ENCODE measurements at regions not wholly inside any gene's neighbourhood (a gene's known extent, or its start where the extent isn't known, plus 50 kb on each side); places are given as distances from the start of the nearest gene placed in this dataset.

- no peak overlapping the region for H3K27ac ChIP-seq (ENCODE audit: low read length)
- ChIA-PET CTCF (no interaction called here), POLR2A (no interaction called here)
- BruUV-seq (replicated peaks) = no TSS peak
- intact Hi-C loops (cut with micrococcal nuclease; ENCODE audit: unreplicated experiment) = no loop called here
- in situ Hi-C loops (cut with HindIII; ENCODE audit: low pct_unique_long_range_greater_than_20kb, low sequenced_read_pairs) = no loop called here
- no peaks in the 10 kb centered on the region for H3K36me3 ChIP-seq (ENCODE audit: control insufficient read depth, insufficient read depth, low read length)
- H3K9me3 ChIP-seq (ENCODE audit: control insufficient read depth, insufficient read depth, low read depth, low read length) = no peaks in the 10 kb centered on the region
- no peak overlapping the region for H3K4me3 ChIP-seq (ENCODE audit: low read depth in 2 of 2, low read length in 2 of 2)
- H3K4me1 ChIP-seq (ENCODE audit: control insufficient read depth, insufficient read depth, low read length) = no peaks in the 10 kb centered on the region
- peaks cover 2% of the 10 kb centered on the region; the same call in 1 of the 2 replicates for H3K27me3 ChIP-seq (ENCODE audit: control insufficient read depth, insufficient read depth, low read length)
- no peak for ATAC-seq
- no peak for DNase-seq (ENCODE audit: low read depth, low spot score)
- TF ChIP-seq POLR2AphosphoS5 (IDR thresholded peaks at IDR 0.05; ENCODE audit: low read depth, low read length) (no peak), SIN3A (IDR thresholded peaks at IDR 0.05; ENCODE audit: borderline replicate concordance, insufficient read depth, low read depth, low read length) (no peak), REST (IDR thresholded peaks at IDR 0.05; ENCODE audit: insufficient read depth in 1 of 2, low read depth in 2 of 2, low read length in 1 of 2) (no peak), CTCF (IDR thresholded peaks at IDR 0.05) (no peak)
These were observed 62.3 kb upstream of the RCOR3 start for GRCh38 chr1:211196880-211197279.

GRCh38 chr1:211194826-211195225 lies 60.9 kb upstream of the KCNH1 start:
- DNase-seq (ENCODE audit: low read depth, low spot score) (no peak), ATAC-seq (no peak)
- H3K27ac ChIP-seq (ENCODE audit: low read length) = no peak overlapping the region
- H3K4me1 ChIP-seq (ENCODE audit: control insufficient read depth, insufficient read depth, low read length) = no peaks in the 10 kb centered on the region
- intact Hi-C loops (cut with micrococcal nuclease; ENCODE audit: unreplicated experiment) = no loop called here
- H3K9me3 ChIP-seq (ENCODE audit: control insufficient read depth, insufficient read depth, low read depth, low read length) = no peaks in the 10 kb centered on the region
- in situ Hi-C loops (cut with HindIII; ENCODE audit: low pct_unique_long_range_greater_than_20kb, low sequenced_read_pairs) = no loop called here
- CTCF ChIA-PET = no interaction called here
- H3K27me3 ChIP-seq (ENCODE audit: control insufficient read depth, insufficient read depth, low read length) = peaks cover 2% of the 10 kb centered on the region; the same call in 1 of the 2 replicates
- no peak overlapping the region for H3K4me3 ChIP-seq (ENCODE audit: low read depth in 2 of 2, low read length in 2 of 2)
- BruUV-seq (replicated peaks) = no TSS peak
- POLR2A ChIA-PET = no interaction called here
- H3K36me3 ChIP-seq (ENCODE audit: control insufficient read depth, insufficient read depth, low read length) = no peaks in the 10 kb centered on the region
- TF ChIP-seq TCF7L2 (IDR thresholded peaks at IDR 0.05; ENCODE audit: low read depth, low read length) = no peak
- TF ChIP-seq SIN3A (IDR thresholded peaks at IDR 0.05; ENCODE audit: borderline replicate concordance, insufficient read depth, low read depth, low read length) = no peak
- no peak for TF ChIP-seq POLR2AphosphoS5 (IDR thresholded peaks at IDR 0.05; ENCODE audit: low read depth, low read length)
- TF ChIP-seq REST (IDR thresholded peaks at IDR 0.05; ENCODE audit: insufficient read depth in 1 of 2, low read depth in 2 of 2, low read length in 1 of 2) = no peak
- no peak for TF ChIP-seq CTCF (IDR thresholded peaks at IDR 0.05)
